ENCODE measurements at regions not wholly inside any gene's neighbourhood (a gene's known extent, or its start where the extent isn't known, plus 50 kb on each side); places are given as distances from the start of the nearest gene placed in this dataset.

GRCh38 chr13:59522652-59523051, 641.1 kb downstream of the DIAPH3 start:
- DNase-seq, result no peak

DNA sequence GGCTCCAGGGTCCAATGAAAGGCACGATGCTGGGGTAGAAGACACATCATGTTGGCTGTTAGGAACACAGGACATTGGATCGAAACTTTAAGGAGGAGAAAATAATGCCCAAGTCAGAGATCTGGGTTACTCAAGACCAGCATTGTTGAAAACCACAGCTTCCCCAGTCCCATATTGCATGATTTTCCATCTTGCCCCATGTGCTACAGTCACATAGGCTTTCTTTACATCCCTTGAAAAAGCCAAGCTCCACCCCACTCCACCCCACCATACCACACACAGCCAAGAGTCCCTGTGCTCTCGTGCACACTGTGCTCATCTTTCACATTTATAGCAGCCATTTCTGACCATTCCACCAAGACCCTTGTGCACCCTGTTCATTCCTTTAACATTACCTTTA, 636.2 kb downstream of the DIAPH3 start:
- DNase-seq, result no peak

- peak; percentile 74 for DNase-seq
These were observed 632.1 kb downstream of the DIAPH3 start for GRCh38 chr13:59531571-59532091.

GRCh38 chr13:59532405-59532804, 631.3 kb downstream of the DIAPH3 start:
- no peak for DNase-seq

- peak; percentile 25 for DNase-seq
These were observed 629.9 kb downstream of the DIAPH3 start for GRCh38 chr13:59533561-59534555.

DNA sequence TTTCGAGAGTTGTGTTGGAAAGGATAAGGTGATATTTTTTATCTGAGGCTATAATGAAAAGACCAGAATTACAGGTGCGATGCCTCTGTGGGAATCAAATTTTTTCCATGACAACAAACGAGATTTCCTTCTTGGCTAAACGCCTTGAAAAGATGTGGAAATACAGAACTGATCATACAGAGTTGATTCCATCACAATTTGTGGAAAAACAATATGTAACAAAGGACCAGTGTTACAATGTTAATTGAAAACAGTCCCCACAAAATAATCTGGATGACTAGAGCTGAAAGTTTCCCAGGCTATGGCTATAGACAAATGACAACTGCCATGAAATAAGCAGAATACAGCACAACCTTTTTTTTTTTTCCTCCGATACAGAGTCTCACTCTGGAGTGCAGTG, 628.9 kb downstream of the DIAPH3 start:
- DNase-seq, result no peak

GRCh38 chr13:59537500-59537899, 626.2 kb downstream of the DIAPH3 start:
- no peak for DNase-seq

GRCh38 chr13:59538512-59538911, 625.2 kb downstream of the DIAPH3 start:
- DNase-seq, result no peak

DNA sequence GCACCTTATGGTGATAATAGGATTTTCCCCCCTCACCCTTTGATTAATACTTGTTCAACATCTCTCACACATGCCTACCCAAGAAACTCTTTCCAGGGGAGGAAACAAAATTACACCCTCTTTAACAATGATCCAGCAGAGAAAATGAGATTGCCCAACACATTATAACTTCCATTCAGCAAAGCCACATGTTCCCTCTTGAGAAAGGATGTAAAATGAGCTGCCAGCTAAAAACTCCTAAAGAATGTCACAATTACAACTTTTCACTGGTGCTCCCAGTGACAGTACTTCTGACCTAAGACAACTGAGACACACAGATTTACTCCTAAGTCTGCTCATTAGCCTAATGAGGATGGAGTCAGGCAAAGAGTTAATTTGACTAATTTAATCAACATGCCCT, 621.4 kb downstream of the DIAPH3 start:
- DNase-seq, result no peak

GRCh38 chr13:59543418-59543817, 620.3 kb downstream of the DIAPH3 start:
- no peak for DNase-seq

DNA sequence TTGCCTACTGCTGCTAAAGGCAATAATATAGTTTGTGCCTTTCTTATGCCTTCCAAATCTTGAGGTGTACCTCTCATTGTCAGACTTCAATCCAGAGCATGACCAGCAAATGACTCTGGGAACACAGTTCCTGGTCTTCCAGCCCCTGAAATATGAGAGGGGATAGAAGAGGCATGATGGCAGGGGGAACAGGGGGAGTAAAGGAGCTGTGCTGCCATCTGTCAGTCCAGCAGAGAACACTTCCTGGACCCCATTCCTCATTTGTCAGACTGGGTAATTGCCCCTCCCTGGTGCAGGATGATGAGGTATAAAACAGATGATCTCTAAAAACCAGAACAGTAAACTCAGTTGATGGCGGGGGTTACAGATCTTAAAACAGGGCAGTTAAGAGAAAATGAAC, 618.7 kb downstream of the DIAPH3 start:
- no peak for DNase-seq

GRCh38 chr13:59546178-59546577, 617.5 kb downstream of the DIAPH3 start:
- no peak for DNase-seq

- DNase-seq, result no peak
These were observed 615.8 kb downstream of the DIAPH3 start for GRCh38 chr13:59547950-59548349.

- DNase-seq, result no peak
These were observed 600.8 kb downstream of the DIAPH3 start for GRCh38 chr13:59562924-59563323.

DNA sequence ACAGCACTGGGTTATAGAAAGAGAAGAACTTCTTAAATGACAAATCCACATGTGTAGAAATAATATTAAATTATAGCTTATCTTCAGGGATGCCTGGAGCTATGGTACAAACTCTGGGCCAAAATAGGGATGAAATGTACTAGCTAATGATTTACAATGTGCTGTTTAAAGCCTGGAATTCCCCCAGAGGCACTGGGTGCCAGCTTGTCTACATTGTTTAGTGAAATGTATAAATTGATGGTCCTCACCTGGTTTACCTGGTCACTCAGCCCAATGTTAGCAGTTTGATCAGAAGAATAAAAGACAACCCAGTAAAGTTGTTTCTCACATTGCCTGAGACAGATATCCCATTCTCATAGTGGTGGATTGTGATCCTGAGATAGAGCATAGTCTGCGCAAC, 597.2 kb downstream of the DIAPH3 start:
- no peak for DNase-seq

GRCh38 chr13:59568306-59568705, 595.4 kb downstream of the DIAPH3 start:
- no peak for DNase-seq

- no peak for DNase-seq
These were observed 593.5 kb downstream of the DIAPH3 start for GRCh38 chr13:59570204-59570603.

DNA sequence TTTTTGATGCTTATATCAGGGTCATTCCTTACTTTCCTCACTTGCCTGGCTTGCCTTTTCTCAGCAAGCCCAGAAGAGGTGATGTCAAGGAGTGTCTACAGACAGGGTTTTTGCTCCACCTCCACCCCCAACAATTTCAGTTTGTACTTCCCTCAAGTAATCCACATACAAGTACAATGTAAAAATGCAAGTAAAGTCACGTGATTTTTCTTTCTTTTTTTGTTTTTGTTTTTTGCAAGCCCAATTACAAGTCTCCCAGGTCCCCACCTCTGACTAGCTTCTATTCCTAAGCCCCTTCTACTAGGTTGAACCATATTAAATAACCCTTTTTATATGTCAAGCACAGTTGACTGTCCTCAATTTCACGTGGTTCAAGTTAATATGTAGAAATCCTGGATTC, 579.6 kb downstream of the DIAPH3 start:
- no peak for DNase-seq

DNA sequence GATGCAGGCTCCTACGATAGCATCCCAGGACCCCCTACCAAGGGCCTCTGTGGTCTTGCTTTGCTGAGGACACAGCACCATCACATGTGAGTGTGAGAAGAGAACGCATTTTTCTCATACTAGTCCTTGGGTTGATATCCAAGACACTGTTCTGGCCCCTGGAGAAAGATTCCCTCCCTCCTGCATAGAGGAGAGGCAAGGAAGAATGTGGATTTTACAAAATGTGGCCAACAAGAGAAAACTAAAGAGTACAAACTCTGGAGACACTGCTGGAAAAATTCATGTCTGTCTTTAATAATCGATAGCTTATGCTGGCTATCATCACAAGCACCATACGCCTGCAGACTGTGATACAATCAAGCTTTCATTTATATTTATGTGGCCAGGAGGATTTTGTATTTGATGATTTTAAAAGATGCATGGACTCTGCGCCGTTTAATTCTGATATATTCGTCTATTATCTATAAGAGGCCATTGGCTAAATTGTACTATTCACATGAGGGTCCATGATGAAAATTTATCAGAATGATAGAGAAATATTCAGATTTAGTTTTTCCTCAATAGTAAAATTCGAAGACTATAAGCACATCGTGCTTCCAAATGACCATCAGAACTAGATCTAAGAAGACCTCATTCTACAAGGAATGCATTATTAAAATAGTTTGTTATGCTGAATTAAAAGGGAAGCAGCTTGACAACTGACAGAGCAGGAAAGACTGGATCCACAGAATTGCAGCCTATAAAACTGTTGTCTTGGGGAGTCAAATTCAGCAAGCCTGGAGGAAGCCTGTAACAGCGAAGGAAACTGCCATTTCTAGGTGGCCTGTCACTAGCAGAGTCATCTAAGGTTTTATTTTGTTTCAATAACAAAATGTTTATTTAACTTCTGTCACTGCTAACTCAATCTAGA, 578.7 kb downstream of the DIAPH3 start:
- DNase-seq, result no peak

DNA sequence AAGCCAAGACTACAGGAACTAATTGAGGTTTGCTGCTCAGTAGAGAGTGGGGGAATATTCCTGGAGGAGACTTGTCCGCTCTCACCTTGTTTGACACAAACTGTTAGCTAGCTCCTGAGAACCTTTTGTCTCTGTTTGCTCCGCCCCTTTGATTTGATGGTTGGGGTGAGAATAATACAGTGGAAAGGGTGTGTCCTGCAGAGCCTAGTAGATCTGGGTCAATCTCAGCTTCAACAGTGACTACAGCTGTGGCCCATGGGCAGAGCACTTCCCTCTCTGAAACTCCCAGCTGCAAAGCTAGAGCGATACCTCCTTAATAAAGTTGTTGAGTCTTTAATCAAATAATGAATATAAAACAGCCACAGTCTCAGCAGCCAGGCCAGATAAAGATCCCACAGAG, 576.7 kb downstream of the DIAPH3 start:
- DNase-seq, result no peak

- DNase-seq, result no peak
These were observed 575.6 kb downstream of the DIAPH3 start for GRCh38 chr13:59587971-59588716.

DNA sequence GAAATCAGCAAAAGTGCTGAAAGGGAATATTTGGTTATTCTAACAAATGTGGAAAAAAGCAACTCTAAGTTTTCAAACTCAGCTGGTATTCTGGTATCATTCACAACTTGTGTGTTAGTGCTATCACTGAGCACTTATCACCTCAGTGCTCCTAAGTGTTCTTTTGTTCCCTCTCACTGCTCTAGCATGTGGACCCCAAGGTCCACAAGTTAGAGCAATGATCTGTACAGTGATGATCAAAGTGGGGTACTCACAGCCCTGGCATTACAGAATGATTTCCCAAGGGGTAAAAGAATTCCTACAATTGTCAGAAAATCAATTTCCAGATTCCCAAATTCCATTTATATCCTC, 575.0 kb downstream of the DIAPH3 start:
- DNase-seq, result no peak

DNA sequence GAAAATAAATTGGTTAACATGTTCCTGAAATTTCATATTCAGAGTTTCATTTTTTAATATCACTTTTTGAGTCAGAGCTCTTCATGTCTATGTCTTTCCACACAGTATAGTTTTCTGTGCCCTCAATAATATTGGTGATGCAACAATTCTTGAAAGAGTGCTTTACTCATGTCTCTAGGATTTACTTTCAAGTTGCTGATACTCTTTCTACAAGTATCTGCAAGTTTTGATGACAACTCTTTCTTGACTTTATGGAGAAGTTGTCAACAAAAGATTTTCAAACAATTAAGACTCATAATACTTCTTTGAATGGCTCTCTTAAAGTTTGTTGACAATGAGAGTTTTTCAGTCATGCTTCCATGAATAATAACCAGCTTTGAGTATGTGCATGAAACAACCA, 561.7 kb downstream of the DIAPH3 start:
- no peak for DNase-seq

All from SHP77 treated with DMSO at 0.1 percent for 48 hours (cell line).